HG02973 (cell line): ENCODE measurements at regions not wholly inside any gene's neighbourhood (a gene's known extent, or its start where the extent isn't known, plus 50 kb on each side); places are given as distances from the start of the nearest gene placed in this dataset.
"Not testable (repeated sequence)": the region's sequence is repeated elsewhere in the genome, so short reads cannot be mapped to it uniquely, and the experiment has no call there.

Experiments
- ATAC-seq: cut with Tn5 transposase; IDR thresholded peaks from one replicate; pipeline ENCODE4 v1.9.1; 2021; ENCODE audit warnings: moderate library complexity; ENCODE audit not compliant: unreplicated experiment

- no peak for ATAC-seq
Measured at GRCh38 chr1:83060651-83061390, 938.1 kb downstream of the TTLL7 start.

- ATAC-seq, result no peak
Measured at GRCh38 chr1:83060221-83060620, 938.7 kb downstream of the TTLL7 start.

GRCh38 chr1:83058327-83058726 is 940.6 kb downstream of the TTLL7 start:
- no peak for ATAC-seq

- ATAC-seq, result no peak
Measured at GRCh38 chr1:83055391-83056170, 943.4 kb downstream of the TTLL7 start.

- ATAC-seq, result no peak
Measured at GRCh38 chr1:83053446-83053845, 945.5 kb downstream of the TTLL7 start.

- no peak for ATAC-seq
Measured at GRCh38 chr1:83052865-83053264, 946.1 kb downstream of the TTLL7 start.

- ATAC-seq, result not testable (repeated sequence)
Measured at GRCh38 chr1:83051053-83051452, 947.9 kb downstream of the TTLL7 start.

GRCh38 chr1:83043244-83043643 is 955.7 kb downstream of the TTLL7 start:
- ATAC-seq, result no peak

GRCh38 chr1:83039091-83039490 is 959.8 kb downstream of the TTLL7 start:
- ATAC-seq, result not testable (repeated sequence)

GRCh38 chr1:83034851-83035250 is 964.1 kb downstream of the TTLL7 start:
- ATAC-seq, result no peak

GRCh38 chr1:83033682-83034081 is 965.2 kb downstream of the TTLL7 start:
- ATAC-seq, result no peak

- no peak for ATAC-seq
Measured at GRCh38 chr1:83029916-83030315, 969.0 kb downstream of the TTLL7 start.

GRCh38 chr1:83029050-83029449 is 969.9 kb downstream of the TTLL7 start:
- no peak for ATAC-seq

GRCh38 chr1:83028467-83028866 is 970.5 kb downstream of the TTLL7 start:
- no peak for ATAC-seq

GRCh38 chr1:83027511-83027910 is 971.4 kb downstream of the TTLL7 start:
- ATAC-seq, result no peak

- ATAC-seq, result no peak
Measured at GRCh38 chr1:83026745-83027144, 972.2 kb downstream of the TTLL7 start.

GRCh38 chr1:83024251-83024767 is 974.6 kb downstream of the TTLL7 start:
- no peak for ATAC-seq

- no peak for ATAC-seq
Measured at GRCh38 chr1:83023212-83023611, 975.7 kb downstream of the TTLL7 start.

GRCh38 chr1:83022206-83022605 is 976.7 kb downstream of the TTLL7 start:
- no peak for ATAC-seq

GRCh38 chr1:83017701-83018100 is 981.2 kb downstream of the TTLL7 start:
- ATAC-seq, result no peak

- ATAC-seq, result no peak
Measured at GRCh38 chr1:83017276-83017675, 981.7 kb downstream of the TTLL7 start.

GRCh38 chr1:83016354-83016849 is 982.5 kb downstream of the TTLL7 start:
- ATAC-seq, result no peak
